GDM1 (cell line): ENCODE measurements at regions not wholly inside any gene's neighbourhood (a gene's known extent, or its start where the extent isn't known, plus 50 kb on each side); places are given as distances from the start of the nearest gene placed in this dataset.

Experiments used
- DNase-seq: peaks from one replicate; lab custom pipeline; 2025; lab: John Stamatoyannopoulos, UW

DNA sequence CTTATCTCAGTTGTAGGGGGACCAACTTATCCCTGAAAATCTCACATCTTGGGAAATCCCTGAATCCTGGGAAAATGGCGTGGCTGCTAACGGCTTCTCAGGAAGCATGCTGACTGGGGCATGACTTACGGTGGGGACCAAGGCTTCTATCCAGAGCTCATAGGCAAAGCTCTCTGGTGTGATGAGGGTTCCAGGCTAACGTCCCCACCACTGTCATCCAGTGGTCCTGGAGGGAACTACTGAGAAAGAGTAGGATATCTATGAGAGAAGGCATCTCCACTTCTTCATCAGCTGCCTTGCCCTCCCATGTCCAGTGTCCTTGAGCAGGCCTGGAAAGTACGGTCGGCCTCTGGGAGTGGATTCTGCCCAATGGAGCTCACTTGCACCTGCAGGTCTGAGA lies 210.4 kb upstream of the B3GAT1 start:
- no peak for DNase-seq

DNA sequence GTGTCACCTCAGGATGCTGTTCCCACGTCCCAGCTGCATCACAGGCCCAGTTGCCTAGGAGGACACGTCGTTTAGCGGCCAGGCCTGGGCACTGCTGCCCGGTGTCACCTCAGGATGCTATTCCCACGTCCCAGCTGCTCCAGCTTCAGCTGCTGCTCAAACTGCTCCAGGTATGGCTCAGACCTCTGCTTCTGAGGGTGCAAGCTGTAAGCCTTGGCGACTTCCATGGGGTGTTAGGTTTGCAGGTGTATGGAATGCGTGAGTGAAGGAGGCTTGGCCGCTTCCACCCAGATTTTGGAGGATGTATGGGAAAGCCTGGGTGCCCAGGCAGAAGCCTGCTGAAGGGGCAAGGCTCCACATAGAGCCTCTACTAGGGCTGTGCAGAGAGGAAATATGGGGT lies 205.3 kb upstream of the B3GAT1 start:
- DNase-seq: no peak

DNA sequence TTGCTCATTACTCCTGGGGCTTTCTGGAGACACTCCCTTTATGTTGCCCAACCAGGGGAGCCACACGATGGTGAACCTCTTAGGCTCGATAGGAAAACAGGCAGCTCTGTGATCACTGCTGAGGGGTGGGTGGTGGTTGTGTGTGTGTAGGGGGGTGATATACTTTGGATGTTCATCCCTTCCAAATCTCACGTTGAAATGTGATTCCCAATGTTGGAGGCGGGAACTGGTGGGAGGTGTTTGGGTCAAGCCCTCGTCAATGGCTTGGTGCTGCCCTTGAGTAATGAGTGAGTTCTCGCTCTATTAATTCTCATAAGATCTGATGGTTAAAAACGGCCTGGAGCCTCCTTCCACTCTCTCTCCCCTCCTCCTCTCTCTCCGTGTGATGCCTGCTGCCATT lies 204.0 kb upstream of the B3GAT1 start:
- no peak for DNase-seq

DNA sequence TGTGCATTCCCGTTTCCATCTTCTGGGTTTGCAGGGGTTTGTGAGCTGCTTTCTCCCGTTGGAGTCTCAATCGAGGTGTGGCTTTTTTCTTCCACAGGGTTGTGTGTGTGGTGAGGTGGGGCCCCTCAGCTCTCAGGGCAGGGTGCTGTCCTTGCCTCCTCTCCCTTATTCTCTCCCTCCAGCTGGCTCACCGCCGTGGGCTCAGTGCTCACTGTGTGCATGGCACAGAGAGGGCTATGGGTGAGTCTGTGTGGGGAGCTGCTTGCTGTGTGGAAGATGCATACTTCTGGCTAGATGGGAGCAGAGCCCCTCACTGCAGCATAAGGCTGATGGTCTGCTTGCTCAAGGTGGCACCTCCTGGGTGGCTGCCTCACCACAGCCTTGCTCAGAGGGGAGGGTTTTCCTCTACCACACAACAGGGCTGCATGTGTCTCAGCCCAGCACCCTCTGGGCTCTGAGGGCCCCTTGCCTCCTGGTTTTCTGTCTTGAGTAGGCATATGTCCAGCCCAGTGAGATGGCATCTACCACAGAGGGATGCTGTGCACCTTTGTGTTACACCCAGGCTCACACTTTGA lies 203.1 kb upstream of the B3GAT1 start:
- no peak for DNase-seq

DNA sequence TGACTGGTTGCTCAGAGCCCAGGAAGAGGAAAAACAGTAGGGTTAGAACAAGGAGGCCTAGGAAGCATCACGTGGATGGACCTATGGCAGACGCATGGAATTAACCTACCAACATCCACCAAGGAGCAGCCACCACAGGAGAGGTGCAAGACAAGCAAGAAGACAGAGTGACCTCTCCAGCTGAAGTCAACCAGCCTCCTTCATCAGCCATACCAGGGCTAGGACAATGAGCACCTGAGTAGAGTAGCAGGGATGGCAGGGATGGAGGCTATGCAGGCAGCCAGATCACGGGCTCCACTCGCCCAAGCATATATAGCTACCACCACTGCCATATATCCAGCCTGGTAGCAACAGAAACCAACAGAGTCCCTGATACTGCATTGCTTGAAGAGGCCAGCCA lies 202.1 kb upstream of the B3GAT1 start:
- no peak for DNase-seq

DNA sequence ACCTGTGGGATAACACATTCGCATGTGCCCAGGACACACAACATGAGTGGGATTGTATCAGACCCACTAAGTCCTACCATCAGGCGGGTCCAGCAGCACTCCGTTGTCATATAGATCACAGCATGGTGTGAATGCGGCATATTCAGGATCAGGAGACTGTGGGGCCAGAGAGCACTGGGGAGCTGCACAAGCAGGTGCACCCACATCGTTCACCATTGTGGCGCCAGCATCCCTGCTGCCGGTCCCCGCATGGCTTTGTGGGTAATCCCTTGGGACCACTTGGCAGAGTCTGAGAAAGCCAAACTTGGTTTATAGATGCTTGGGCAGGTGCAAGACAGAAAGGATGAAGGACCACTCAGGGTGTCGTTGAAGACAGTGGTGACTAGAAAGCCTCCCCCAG lies 201.6 kb upstream of the B3GAT1 start:
- DNase-seq: no peak

DNA sequence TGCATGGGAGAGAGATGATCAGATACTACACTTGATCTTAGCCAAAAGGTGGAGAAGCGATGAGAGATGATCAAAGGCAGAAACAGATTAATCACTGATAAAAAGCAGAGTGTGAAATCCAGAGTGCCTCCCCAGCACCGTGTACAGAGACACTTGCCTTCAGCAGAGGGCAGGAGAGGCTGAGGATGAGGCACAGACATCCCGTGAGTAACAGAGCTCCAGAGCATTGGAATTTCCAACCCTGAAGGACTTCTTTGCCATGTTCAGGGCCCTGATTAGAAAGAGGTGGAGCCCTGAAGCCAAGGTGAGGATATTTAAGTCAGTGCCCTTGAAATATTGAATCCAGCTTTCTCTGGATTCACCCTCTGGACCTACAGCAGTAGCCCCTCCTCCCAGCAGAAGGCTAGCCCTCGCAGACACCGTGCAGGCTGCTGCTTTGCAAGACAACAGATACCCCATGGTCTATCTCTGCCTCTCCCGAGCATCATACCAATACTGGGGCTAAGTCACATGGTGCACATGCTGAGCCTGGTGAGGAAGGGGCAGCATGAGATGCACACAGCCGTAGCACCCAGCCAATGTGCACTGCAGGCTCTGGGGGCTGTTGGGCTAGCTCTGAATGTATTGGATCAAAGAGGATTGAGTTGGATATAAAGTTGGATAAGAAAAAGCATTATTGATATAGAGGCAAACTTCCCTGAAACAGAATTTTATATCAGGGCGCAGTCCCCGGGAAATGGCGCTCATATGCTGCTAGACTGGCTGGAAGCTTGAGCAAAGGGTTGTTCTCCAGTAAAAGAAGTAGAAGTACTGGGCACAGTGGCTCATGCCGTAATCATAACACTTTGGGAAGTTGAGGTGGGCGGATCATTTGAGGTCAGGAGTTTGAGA lies 200.3 kb upstream of the B3GAT1 start:
- no peak for DNase-seq

DNA sequence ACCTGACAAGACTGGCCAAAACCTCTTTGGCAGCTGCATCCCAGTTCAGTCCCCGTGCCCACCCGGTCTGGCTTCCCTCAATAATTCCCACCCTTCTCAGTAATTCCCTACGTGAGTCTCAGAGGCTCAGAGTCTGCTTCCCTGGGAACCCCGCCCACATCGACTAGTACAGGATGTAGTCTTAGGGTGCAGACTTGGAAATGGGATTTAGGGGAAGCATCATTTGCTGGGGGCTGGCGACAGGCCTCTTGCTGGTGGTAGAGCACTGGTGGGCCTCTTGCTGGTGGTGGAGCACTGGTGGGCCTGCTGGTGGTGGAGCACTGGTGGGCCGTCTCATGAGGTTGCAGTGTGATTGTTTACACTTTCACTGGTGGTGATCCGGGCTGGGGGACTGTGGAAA lies 199.5 kb upstream of the B3GAT1 start:
- no peak for DNase-seq

DNA sequence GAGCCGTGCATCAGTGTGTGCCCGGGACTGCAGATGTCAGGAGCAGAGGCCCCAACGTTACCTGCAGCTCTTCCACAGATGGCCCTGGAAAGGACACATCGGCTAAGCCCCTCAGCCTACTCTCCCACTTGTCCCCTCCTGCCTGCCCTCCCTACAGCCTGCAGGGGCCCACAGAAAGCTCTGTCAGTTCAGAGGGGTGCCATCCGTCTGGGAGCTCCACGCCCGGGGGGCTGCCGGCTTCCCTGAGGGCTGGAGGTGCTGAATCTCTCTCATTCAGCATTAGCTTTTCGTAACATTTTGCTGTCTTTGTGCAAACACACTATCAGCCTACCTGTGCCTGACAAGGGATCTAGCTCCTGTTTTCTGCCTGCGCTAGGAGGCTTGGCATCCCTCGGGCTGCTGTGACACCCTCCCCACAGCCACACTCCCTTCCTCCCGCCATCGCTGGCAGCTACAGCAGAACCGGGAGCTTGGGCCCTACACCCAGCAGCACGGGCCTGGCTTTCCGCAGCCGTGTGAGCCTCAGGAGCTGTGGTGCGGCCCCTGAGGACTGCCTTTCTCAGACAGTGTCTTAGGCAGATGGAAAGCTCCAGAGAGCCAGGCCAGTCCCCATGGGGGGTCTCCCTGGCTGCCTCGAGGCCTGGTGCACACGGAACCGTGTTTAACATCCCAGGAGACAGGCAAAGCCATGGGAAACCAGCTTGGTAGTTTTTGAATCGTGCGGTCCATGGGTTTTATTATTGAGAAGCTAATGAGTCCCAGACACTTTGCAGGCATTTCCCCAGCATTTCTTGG lies 198.3 kb upstream of the B3GAT1 start:
- no peak for DNase-seq

DNA sequence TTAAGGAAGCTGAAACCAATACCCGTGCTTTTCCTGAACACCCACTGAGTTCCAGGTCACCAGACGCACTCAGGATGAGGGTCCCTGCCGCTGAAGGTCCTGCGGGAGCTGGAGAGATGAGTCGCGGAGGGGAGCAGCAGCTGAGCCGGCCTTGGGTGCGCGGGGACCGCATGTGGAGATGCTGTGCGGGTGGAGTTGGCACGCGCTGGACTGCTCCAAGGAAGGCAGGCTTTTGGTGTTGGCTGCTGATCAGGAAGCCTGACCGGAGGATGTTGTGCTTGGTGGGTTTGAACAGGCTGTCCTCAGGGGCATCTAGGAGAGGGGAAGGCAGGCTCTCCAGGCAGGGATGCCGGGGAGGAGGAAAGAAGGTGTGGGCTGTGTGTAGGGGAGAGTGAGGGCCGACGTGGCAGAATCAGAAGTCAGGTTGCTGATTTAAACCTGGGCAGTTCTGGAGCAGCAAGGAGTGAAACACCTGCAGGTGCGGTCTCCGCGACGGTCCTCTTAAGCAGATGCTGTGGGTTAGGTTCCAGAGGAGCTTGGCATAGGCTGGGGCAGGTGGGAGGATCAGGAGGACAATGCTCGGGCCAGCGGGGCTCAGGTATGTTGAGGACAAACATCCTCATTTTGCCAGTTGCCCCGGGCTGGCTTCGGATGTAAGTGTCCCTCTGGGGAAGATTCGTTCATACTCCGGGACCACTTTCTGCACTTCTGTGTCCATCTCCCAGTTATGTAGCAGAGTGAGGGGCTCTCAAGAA lies 197.5 kb upstream of the B3GAT1 start:
- no peak for DNase-seq

DNA sequence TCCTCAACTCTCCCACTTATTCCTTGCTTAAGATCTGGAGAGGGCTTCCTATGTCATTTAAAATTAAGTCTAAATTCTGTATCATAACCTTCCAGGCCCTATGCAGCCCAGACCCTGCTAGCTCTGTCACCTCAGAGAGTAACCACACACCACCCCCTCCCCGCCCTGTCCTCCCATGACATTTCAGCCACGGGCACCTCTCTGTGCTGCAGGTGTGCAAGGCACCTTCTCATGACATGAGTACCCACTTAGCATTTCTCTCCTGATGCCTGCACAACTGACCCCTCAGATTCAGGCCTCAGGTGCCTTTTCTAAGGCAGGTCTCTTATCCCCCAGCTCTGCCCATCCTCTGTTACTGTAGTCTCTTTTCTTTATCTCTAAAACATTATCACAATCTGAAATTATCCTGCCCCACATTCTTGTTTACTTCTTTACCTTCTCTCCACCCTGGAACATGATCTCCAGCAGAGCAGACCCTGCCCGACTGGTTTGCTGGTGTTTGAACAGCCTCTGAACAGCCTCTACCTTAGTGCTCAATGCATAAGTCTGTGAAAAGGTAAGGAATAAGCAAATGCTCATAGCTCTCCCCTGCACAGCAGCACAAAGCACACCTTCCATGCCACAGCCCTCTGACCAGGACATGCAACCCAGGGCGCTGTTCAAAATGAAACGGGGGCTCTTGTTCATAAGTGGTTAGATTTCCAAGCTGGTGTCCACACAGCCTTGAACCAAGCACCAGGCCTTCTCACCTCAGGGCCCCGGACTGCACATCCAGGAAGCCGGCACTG lies 196.1 kb upstream of the B3GAT1 start:
- DNase-seq: no peak

DNA sequence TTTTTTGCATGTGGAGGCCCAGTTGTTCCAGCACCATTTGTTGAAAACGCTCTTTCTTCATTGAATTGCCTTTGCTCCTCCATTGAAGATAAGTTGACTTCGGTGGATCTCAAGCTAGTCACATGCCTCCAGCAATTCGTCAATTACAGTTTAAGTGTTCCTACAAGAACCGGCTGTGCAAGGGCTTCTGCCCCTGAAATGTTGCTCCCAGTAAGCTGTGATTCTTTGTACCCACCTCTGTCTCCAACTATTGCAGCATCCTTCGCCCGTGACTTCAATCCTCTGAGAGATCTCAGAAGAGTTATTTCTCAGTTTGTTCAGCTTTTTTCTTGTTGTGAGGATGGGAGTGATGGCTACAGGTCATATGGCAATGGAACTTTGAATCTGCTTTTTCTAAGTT lies 194.2 kb upstream of the B3GAT1 start:
- DNase-seq: no peak

DNA sequence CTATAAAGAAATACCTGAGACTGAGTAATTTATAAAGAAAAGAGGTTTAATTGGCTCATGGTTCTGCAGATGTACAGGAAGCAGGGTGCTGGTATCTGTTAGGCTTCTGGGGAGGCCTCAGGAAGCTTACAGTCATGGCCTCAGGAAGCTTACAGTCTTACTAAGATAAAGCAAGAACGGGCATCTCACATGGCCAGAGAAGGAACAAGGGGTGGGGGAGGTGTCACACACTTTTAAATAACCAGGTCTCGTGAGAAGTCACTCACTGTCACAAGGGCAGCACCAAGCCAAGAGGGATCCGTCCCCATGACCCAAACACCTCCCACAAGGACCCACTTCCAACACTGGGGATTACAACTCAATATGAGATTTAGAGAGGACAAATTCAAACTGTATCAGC lies 192.8 kb upstream of the B3GAT1 start:
- no peak for DNase-seq

DNA sequence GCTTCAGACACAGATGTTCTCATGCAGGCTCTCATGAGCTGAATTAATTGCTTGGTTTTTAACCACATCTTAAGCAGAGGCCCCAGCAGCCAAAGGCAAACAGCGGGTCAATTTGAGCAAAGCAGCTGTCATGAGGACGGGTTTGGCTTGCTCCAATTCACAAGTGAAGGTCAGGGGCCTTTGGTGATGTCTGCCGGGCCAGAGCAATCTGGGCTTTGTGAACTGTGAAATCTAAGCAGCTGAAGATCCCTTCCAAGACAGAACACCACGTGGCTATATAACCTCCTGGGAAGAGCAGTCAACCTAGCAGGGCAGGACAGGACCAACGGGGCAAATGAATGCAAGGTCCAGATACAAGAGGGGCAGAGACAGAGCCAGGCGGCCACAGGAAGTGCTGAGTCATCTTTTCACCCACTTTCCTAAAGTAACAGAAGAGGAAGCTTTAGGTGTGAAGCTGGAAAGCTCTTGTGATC lies 187.3 kb upstream of the B3GAT1 start:
- no peak for DNase-seq

DNA sequence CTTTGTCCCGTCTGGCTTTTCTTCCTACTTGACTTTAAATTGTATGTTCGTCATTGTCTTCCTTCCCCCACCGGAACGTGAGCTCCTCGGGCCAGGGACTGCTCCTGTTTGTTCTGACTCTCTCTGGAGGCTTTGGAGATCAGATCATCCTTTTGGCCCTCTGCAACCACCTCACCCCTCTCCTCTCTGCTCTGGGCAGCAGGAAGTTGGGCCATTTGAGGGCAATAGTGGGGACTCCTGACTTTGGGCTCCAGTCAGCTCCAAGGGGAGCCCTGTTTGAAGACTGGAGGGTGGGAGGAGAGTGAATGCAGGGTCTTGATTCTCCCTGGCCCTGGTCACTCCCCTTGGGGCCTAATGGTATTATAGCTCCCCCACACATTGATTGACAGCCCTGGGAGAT lies 186.3 kb upstream of the B3GAT1 start:
- DNase-seq: no peak

DNA sequence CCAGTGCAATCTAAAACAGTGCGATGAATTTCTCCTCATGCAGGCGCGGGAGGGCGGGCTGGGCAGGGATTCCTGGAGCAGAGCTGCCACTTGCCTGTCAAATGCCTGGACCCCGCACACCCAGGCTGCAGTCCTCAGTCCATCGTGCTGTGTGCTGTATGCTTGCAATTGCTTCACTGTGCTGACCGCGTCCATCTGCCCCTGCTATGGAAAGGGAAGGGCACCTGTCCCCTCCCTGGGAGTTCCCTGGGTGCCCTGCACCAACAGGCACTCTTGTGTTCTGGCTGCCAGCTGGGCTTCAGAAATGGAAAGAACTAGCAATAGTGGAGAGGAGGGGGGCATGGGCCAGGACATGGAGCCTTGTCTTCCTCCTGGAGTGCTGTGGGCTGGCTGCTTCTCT lies 185.4 kb upstream of the B3GAT1 start:
- no peak for DNase-seq

DNA sequence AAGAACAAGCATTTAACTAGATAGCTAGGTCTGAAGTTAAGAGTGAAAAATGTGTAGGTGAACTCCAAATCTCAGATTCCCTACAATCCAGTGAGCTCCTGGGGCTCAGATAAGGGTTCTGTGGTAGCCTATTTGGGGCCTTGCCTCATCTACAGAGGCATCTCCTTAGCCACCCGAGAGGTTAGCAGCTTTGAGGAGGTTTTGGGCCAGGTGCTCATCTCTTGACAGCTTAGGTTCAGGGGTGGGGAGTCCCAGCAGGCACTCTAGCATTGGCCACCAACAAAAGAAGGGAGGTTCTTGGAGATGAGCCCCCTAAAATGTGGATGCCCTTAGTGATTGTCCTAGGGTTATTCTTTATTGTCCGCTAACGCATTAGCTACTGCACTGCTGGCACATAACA lies 184.4 kb upstream of the B3GAT1 start:
- DNase-seq: no peak

DNA sequence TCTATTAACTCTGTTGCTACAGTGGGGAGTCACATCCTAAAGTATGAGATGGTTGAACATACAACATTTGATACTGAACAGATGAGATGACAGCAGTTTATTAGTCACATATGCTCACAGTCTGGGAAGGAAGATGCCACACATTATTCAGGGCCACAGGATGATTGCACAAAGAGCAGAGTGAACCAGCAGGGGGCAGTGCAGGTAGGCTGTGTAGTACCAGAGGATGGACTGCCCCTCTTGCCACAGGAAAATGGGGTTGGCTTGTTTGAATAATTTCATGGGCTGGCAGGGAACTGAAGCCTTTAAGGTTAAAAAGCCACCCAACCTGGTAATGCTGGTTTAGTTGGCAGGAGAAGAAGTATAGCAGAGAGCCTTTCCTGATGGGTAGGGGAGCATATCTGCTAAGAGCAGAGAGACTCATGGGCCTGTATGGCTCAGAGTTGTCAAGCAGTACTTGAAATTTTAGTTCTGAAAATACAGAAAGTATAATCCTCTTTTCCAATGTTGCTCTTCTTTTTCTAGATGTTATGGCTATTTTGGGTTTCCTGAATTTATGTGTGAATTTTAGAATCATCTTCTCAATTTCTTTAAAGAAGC lies 180.4 kb upstream of the B3GAT1 start:
- peak; percentile 7 for DNase-seq

DNA sequence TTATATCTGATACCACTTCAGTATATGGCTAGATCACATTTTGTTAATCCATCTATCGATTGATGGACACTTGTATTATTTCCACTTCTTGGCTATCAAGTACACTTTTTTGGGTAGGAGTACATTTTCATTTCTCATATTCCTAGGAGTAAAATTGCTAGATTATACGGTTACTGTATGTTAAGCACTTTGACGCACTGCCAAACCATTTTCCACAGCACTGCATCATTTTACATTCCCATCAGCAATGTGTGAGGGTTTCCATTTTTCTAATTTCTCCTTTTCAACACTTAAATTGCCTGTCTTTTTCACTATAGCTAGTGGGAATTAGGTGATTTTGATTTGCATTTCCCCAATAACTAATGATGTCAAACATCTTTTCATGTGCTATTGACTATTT lies 179.3 kb upstream of the B3GAT1 start:
- DNase-seq: no peak

DNA sequence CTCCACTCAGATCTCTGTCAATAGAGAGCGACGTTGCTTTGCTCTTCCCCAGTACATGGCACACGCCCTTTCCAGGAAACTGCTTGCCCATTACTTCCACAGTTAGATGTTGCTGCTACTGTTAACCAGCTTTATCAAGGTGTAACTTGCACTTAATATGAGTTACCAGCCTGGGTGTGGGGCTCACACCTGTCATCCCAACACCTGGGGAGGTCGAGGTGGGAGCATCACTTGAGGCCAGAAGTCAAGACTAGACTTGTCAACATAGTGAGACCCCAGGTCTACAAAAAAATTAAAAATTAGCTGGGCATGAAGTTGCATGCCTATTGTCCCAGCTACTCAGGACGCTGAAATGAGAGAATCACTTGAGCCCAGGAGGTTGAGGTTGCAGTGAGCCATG lies 177.1 kb upstream of the B3GAT1 start:
- DNase-seq: no peak
